ENCODE measurements at regions not wholly inside any gene's neighbourhood (a gene's known extent, or its start where the extent isn't known, plus 50 kb on each side); places are given as distances from the start of the nearest gene placed in this dataset.
"Not testable (repeated sequence)": the region's sequence is repeated elsewhere in the genome, so short reads cannot be mapped to it uniquely, and the experiment has no call there.

DNA sequence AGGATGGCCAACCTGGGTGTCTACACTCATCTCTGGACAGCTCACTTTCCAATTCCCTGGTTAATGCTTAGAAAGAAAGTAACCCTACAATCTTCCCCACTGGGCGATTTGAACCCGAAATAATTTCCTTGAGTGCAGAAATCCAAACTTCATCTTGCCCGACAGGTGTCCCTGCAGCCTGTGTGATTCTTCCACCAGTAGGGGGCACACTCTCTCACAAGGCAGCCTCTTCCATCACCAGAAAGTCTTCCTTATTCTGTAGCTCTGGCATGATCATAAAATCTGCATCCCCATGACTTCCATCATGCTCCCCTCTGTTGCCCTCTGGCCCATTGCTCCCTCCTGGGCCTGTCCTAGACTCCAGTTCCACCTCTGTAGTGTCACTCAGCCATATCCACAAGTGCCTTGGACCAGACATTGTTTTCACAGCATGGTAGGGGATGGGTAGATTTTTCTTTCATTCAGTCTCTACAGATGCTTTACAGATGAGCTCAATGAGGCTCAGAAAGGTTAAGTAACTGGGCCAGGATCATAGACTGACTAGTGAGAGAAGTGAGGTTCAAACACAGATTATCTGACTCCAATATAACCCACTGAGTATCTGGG is 170.4 kb upstream of the SPTLC3 start:
- no peak for DNase-seq

- no peak for DNase-seq
Observed at GRCh38 chr20:12847872-12848271, 160.9 kb upstream of the SPTLC3 start.

- DNase-seq, result no peak
Observed at GRCh38 chr20:12849225-12849910, 159.4 kb upstream of the SPTLC3 start.

DNA sequence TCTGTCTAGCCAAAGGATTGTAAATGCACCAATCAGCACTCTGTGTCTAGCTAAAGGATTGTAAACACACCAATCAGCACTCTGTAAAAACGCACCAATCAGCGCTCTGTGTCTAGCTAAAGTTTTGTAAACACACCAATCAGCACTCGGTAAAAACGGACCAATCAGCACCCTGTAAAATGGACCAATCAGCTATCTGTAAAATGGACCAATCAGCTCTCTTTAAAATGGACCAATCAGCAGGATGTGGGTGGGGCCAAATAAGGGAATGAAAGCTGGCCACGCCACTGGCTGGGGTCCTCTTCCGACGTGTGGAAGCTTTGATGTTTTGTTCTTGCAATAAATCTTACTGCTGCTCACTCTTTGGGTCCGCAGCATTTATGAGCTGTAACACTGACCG is 151.1 kb upstream of the SPTLC3 start:
- DNase-seq, result not testable (repeated sequence)

GRCh38 chr20:12860619-12861247 is 148.0 kb upstream of the SPTLC3 start:
- DNase-seq, result no peak

GRCh38 chr20:12869669-12870068 is 139.1 kb upstream of the SPTLC3 start:
- DNase-seq, result no peak

DNA sequence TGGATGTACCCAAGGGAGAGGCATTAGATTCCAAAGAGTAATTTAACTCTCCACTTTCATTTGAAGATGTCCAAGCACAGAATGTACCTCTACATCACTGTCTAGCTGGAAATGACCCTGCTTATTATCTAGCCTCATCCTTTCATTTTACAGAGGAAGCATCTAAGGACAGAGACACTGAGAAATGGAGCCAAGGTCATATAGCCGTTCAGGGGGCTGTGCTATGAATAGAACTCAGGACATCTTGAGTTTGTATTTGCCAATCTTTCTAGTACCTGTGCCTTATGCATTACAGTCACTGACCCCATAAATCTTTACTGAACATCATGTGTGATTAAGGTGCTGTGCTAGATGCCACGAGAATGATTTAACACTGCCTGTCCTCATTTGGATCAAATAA is 138.2 kb upstream of the SPTLC3 start:
- no peak for DNase-seq

- DNase-seq, result no peak
Observed at GRCh38 chr20:12874933-12875332, 133.8 kb upstream of the SPTLC3 start.

DNA sequence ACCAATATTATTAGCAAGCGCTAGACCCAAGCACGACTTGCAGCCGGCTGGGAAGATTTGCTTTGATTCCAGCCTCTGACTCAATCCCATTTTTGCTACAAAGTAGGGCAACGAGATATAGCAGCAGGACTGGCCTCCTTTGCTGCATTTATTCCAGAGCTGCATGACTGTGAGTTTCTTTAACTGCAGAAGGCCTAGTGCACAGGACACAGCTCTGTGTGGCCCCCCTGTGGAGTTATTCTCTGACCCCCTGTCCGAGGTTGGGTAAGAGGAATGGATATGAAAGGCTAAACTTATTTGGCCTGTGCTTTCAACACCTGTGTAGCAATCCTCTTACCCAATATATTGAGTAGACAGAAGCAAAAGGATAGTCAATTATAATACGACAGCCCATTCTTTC is 133.3 kb upstream of the SPTLC3 start:
- no peak for DNase-seq

DNA sequence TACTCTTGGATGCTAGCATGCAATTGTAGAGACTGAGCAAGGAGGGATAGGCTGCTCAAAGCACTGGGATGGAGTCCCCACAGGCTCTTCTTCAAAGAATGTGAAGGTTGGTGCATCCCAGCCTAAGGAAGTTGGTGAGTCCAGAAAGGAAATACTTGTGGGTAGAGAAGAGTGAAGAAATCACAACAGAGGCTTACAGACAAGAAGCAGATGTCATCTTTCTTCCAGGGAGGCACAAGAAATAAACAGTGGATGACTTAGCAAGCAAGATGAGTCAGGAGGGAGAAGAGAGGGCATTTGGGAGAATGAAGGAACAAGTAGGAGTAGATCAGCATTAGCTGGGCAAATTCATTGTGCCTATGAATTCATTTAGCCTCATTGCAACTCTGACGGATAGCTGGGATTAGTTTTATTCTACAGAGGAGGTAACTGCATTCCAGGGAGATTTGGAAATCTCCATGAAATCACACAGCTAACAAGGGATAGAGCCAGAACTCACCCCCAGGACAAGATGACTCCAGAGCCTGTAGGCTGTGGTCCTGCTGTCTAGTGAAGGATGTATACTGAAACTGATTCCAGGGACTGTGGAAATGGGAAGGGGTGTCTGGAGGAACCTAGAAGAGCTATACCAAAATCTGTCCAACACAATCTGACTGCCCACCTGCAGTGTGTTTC is 125.8 kb upstream of the SPTLC3 start:
- no peak for DNase-seq

DNA sequence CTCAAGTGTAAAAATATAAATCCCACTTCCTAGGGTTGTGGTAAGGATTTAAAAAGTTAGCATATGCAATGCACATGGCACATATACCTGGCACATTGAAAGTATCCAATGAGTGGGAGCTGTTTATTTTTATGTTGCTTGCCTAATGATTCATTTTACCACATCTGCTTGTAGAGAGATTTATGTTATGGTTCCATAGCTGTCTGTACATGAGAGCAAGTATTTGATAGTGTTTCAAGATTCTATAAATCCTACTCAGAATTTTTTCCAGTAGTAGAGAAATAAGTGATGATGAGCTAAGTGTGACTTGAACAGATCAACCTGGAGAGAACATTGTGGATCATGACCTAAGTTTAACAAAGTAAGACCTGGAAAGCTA is 125.3 kb upstream of the SPTLC3 start:
- DNase-seq, result no peak

GRCh38 chr20:12886618-12887363 is 122.0 kb upstream of the SPTLC3 start:
- no peak for DNase-seq

- no peak for DNase-seq
Observed at GRCh38 chr20:12891643-12892042, 117.1 kb upstream of the SPTLC3 start.

GRCh38 chr20:12893019-12893418 is 115.8 kb upstream of the SPTLC3 start:
- DNase-seq, result no peak

- DNase-seq, result no peak
Observed at GRCh38 chr20:12893653-12894052, 115.1 kb upstream of the SPTLC3 start.

GRCh38 chr20:12894089-12894488 is 114.7 kb upstream of the SPTLC3 start:
- DNase-seq, result no peak

DNA sequence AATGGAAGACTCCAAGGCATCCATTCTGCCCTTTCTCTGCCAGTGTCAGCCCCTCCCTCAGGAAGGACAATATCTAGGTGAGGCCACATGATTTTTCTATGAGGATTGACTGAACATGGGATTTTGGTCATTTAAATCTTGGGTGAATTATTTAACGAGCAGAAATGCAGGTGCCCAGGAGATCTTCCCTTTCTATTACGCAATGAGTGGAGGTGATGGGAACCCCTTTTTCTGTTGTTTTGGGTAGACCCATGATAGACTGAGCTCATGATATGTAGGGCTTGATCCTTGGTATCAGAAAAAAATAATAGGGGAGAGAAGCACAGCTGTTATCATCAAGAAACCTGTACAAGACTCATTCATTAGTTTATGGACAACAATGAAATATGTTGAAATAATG is 112.6 kb upstream of the SPTLC3 start:
- DNase-seq, result no peak

GRCh38 chr20:12902992-12903391 is 105.8 kb upstream of the SPTLC3 start:
- DNase-seq, result no peak

DNA sequence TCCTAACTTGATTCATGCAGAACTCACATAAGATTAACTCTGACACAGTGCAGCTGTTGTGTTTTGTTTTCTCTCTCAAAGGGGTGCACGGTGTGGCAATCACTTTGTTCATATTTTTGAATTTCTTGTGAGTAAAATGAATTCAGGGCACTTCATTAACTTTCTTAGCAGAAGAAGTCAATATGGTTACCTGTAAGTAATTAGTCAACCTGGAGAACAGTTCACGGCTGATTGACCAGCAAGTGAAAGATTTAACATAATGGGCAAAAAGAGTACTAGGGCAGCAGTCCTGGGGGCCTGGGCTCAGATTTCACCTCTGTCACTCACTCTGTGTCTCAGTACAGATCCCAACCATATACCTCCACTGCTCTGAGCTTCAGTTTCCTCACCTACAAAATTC is 102.4 kb upstream of the SPTLC3 start:
- no peak for DNase-seq

GRCh38 chr20:12911372-12911771 is 97.4 kb upstream of the SPTLC3 start:
- no peak for DNase-seq

DNA sequence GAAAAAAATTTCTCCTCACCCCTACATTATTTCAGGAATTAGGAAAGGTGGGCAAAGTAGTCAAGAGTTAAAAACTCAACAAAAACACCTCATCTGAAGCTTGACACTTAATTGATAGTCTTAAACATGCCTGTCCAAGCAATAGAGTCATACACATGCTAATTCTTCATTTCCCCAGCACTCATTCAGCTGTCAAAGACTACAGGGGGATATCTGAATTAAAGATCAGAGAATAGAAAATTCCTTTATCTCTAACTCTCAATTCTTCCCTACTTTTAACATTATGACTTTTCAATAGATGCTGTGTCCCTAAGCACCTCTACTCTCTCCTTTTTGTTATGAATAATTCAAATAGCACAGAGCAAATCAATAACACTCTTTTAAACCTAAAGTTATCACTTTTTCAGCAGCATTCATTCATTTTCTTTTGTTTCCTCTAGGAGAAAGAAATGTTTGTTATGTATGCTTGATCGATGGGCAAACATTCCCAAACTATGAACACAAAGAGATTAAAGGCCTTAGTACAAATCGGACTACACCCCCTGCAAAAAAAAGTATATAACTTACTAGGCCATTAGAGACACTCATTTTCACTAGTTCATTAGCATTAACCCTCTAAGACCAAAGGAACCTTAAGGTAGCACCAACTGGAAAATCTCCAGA is 94.9 kb upstream of the SPTLC3 start:
- DNase-seq, result no peak

GRCh38 chr20:12914804-12915203 is 94.0 kb upstream of the SPTLC3 start:
- DNase-seq, result no peak

DNA sequence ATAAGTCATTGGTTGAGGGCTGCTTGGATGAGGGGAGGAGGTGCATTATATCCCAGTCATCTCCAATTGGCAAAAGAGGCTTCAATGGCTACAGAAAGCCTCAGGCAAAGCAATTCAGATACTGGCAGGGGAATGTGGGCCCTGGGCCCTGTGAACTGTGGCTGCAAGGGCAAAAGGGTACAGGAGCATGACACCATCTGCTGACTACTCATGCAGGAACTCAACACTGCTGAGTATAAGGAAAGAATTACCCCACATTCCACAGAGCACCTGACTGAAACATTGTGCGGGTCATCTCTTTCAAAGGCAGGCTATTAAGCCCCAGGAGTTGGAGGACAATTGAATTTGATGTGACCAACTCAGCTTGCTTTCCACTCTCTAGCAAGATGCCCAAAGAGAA is 92.1 kb upstream of the SPTLC3 start:
- DNase-seq, result no peak

Measured in NCI-H226 (cell line).